HG03432 (cell line): ENCODE measurements at regions not wholly inside any gene's neighbourhood (a gene's known extent, or its start where the extent isn't known, plus 50 kb on each side); places are given as distances from the start of the nearest gene placed in this dataset.
"Not testable (repeated sequence)": the region's sequence is repeated elsewhere in the genome, so short reads cannot be mapped to it uniquely, and the experiment has no call there.

ENCODE experiments used
- ATAC-seq: cut with Tn5 transposase; IDR thresholded peaks from one replicate; pipeline ENCODE4 v1.9.1; 2021; ENCODE audit warnings: mild to moderate bottlenecking, moderate library complexity; ENCODE audit not compliant: unreplicated experiment

DNA sequence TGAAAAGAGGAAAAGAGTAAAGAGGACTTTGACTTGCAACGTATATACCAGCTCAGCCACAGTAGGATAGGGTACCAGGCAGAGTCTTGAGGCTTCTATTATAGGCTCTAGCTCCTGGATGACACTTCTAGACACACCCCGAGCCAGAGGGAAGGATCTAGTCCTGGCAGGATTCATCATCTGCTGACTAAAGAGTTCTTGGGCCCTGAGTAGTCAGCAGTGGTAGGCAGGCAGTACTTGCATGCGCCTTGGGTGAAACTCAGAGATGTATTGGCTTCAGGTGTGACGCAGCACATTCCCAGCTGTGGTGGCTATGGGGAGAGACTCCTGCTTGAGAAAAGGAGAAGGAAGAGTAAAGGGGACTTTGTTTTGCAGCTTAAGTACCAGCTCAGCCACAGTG lies 162.3 kb upstream of the APP start:
- ATAC-seq: no peak

- ATAC-seq: no peak
These were observed 160.8 kb upstream of the APP start for GRCh38 chr21:26331205-26331980.

DNA sequence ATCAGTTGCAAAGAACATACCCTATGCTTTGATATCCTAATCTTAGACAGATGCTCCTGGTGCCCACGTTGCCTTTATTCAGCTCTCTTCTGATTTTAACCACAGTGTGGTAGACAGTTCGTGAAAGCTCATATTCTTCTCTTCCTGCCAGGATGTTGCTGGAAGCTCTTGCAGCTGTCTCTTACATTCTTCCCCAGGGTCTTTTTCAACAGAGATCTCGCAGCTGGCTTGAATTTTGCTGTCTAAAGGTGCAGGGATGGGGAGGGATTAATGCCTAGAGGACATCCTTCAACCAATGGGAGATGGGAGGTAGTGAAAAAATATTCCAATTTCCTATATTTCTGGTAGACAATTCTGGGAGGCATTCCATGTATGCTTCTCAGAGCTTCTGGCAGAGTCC lies 150.0 kb upstream of the APP start:
- no peak for ATAC-seq

DNA sequence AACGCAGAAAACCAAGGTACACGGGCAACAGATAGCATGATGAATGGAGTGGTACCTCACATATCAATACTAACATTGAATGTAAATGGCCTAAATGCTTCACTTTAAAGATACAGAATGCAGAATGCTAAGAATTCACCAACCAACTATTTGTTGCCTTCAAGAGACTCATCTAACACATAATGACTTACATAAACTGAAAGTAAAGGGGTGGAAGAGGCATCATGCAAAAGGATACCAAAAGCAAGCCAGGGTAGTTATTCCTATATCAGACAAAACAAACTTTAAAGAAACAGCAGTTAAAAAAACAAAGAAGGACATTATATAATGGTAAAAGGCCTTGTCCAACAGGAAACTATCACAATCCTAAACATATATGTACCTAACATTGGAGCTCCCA lies 137.1 kb upstream of the APP start:
- ATAC-seq: no peak

- no peak for ATAC-seq
These were observed 127.3 kb upstream of the APP start for GRCh38 chr21:26297851-26298250.

DNA sequence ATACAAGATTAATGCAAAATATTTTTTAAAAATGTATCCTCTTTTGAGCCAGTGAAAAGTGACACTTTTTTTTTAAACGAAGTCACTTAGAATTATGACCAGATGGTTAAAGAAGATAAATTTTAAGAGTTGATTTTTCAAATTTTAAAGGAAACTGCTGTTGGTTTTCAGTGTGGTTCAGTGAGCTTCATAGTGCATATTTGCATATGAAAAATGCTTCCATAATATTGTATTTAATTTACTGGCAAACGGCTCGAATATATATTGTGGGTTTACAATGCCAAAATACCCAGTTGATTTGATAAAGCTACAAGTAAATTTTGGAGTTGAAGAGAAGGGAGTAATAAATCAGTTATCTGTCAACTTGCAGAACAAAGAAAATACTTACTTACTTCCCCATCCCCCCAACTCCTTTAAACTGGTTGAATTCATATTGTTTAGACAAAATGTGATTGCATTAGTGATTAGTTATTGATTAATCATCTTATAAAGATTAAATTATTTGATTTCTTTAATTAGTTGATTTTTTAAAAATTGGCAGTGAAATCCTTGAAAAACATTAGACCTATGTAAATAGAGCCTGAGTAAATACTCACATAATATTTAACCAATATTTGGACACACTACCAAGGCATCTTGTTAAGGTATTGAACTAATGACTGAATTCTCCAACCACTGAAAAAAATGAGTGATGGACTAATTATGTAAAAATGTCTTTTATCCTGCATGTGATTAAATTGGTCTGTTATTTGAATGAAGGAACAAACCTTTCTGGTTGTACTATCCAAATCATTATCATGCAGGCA lies 122.8 kb upstream of the APP start:
- ATAC-seq: no peak

- no peak for ATAC-seq
These were observed 117.5 kb upstream of the APP start for GRCh38 chr21:26288026-26288425.

DNA sequence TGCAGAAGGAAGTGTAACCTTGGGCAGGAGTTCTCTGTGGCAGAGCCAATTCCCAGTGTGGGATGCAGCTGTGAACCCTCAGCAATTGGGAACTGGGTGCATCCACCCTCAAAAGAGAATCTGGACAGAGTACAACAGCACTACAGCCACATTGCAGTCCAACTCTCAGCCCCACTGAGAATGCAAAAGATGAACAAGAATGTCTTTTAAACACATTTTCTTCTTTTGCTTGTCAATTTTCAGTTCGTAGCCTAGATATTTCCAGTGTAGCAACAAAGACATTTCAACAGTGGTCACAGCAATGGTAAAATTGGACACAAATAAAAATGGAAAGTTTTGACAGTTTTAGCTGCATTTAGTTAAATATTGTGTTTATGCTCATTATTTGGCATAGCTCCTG lies 114.0 kb upstream of the APP start:
- no peak for ATAC-seq

- ATAC-seq: no peak
These were observed 111.5 kb upstream of the APP start for GRCh38 chr21:26282058-26282457.

DNA sequence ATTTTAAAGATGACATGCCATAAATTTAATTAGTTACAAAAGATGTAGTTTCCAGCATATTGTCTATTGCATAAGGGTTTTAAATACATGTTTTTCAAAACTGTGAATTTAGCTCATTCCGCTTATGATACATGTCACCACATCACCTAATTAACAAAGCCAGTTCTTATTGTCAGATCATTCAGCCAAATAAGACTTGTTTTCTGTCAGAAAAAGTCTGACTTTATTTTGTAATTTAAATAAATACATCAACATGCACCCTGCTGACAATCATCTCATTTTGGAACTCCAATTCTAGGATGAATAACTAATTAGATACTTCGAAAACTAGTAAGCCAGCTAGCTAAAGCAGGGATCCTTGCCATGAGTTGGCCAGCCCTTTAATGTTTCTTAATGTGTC lies 110.9 kb upstream of the APP start:
- ATAC-seq: no peak

DNA sequence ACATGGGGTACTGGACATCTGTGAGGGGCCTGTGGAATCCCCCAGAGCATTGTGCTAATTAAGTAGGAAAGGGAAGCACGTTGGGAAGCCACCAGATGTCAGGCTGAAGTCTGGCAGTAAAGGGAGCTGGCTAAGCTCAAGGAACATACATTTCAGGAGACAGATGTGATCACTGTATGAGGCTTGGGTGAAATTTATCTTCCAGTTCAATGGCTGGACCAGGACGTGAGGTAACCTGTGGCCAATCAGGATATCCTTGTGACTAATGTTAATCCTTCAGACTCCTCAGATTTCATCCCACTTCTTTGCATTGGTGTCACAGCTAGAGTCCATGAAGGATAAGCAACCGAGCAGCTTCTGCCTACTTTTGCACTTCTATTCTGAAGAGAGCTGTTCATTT lies 110.2 kb upstream of the APP start:
- no peak for ATAC-seq

- no peak for ATAC-seq
These were observed 109.6 kb upstream of the APP start for GRCh38 chr21:26280148-26280547.

GRCh38 chr21:26275801-26276200 lies 105.2 kb upstream of the APP start:
- ATAC-seq: no peak

- ATAC-seq: no peak
These were observed 103.2 kb upstream of the APP start for GRCh38 chr21:26273686-26274313.

GRCh38 chr21:26267389-26267788 lies 96.8 kb upstream of the APP start:
- ATAC-seq: no peak

DNA sequence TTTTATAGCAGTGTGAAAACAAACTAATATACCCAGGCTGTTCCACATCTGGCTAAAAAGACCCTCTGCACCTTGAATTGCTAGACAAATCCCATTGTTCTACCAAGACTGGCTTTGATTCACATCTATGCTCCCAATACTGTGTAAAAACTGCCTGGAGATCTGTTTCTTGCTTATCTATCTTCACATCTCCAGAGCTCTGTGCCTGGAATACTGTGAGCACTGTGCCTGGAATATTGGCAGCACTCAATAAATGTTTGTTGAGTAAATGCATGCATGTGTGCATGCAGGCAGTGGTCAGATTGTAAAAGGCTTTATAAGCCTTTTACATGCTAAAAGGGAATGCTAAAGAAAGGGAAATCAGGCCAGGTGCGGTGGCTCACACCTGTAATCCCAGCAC lies 75.5 kb upstream of the APP start:
- ATAC-seq: no peak

DNA sequence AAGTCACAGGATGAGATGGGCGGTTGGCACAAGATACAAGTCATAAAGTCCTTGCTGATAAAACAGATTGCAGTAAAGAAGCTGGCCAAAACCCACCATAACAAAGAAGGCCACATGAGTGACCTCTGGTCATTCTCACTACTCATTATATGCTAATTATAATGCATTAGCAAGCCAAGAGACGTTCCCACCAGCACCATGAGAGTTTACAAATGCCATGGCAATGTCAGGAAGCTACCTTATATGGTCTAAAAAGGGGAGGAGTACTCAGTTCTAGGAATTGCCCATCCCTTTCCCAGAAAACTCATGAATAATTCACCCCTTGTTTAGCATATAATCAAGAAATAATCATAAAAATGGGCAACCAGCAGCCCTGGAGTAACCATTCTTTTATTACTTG lies 74.9 kb upstream of the APP start:
- no peak for ATAC-seq

GRCh38 chr21:26238646-26239045 lies 68.1 kb upstream of the APP start:
- no peak for ATAC-seq

GRCh38 chr21:26236281-26236680 lies 65.7 kb upstream of the APP start:
- ATAC-seq: no peak

DNA sequence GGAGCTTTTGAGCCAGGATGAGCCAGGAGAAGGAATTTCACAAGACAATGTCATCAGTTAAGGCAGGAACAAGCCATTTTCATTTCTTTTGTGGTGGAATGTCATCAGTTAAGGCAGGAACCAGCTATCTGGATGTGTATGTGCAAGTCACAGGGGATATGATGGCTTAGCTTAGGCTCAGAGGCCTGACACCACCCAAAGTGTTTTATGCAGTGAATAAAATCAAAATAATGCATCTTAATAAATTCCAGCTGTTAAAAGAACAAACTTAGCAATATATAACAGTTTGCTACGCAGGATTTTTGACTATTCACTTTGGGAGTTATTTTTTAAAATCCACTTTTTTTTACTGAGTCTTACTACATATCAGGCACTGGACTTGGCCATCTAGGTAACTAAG lies 62.7 kb upstream of the APP start:
- ATAC-seq: not testable (repeated sequence)

DNA sequence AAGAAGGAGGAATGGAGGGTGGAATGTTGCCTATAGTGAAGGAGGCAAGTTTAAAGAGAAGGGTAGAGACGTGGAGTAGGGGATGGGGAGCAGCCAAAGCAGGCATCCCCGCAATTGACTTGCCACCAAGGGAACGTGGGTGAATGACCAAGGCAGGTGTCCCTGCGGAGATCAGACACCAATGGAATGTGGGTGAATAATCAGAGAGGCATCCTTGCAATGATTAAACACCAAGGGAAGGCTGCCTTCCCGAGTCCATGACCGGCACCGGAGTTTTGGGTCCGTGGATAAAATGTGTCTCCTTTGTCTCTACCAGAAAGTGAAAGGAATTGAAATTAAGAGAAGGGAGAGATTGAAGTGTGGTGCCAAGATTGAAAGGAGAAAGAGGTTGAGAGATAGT lies 61.9 kb upstream of the APP start:
- not testable (repeated sequence) for ATAC-seq

GRCh38 chr21:26227130-26227529 lies 56.6 kb upstream of the APP start:
- ATAC-seq: no peak
